Liver (tissue), 3 donors: ENCODE measurements at regions not wholly inside any gene's neighbourhood (a gene's known extent, or its start where the extent isn't known, plus 50 kb on each side); places are given as distances from the start of the nearest gene placed in this dataset.

Experiments
- ATF3 ChIP-seq: IDR thresholded peaks from 2 replicates; pipeline ENCODE4 v1.6.1; 2016; ENCODE audit warnings: antibody characterized with exemption
- CTCF ChIP-seq: fragments of 150-350 bp; IDR thresholded peaks from 2 replicates; pipeline ENCODE4 v1.5.1; 2017; ENCODE audit warnings: improper control_type of control experiment, low read depth, low read length; ENCODE audit not compliant: missing input control
- EGR1 ChIP-seq, 2 donors: IDR thresholded peaks; 2 replicates each; pipeline ENCODE4 v1.6.1; 2016 to 2018; ENCODE audit warnings: antibody characterized with exemption in 2 of 2, low read depth in 2 of 2
- HNF4A ChIP-seq, 2 donors: conservative IDR thresholded peaks; 2 replicates each; pipeline ENCODE4 v1.6.1; 2016; ENCODE audit warnings: antibody characterized with exemption in 2 of 2, mild to moderate bottlenecking in 2 of 2
- MAX ChIP-seq: IDR thresholded peaks from 2 replicates; pipeline ENCODE4 v1.6.1; 2016; ENCODE audit warnings: antibody characterized with exemption
- RAD21 ChIP-seq, 2 donors: IDR thresholded peaks; 2 replicates each; pipeline ENCODE4 v1.6.1; 2016; ENCODE audit warnings: antibody characterized with exemption in 2 of 2, mild to moderate bottlenecking in 2 of 2
- REST ChIP-seq: IDR thresholded peaks from 2 replicates; pipeline ENCODE4 v1.6.1; 2016; ENCODE audit warnings: antibody characterized with exemption, mild to moderate bottlenecking
- SP1 ChIP-seq: IDR thresholded peaks from 2 replicates; pipeline ENCODE4 v1.6.1; 2018; ENCODE audit warnings: antibody characterized with exemption, mild to moderate bottlenecking
- TAF1 ChIP-seq: conservative IDR thresholded peaks from 2 replicates; pipeline ENCODE4 v1.6.1; 2016; ENCODE audit warnings: antibody characterized with exemption, mild to moderate bottlenecking
- YY1 ChIP-seq: IDR thresholded peaks from 2 replicates; pipeline ENCODE4 v1.6.1; 2016; ENCODE audit warnings: antibody characterized with exemption, mild to moderate bottlenecking
- ZBTB33 ChIP-seq: IDR thresholded peaks from 2 replicates; pipeline ENCODE4 v1.6.1; 2016; ENCODE audit warnings: antibody characterized with exemption
- donor health status: healthy.
- donor health status: healthy.

- TF ChIP-seq CTCF: no peak
- no peak for TF ChIP-seq SP1
- TF ChIP-seq REST: no peak
- no peak for TF ChIP-seq ZBTB33
- TF ChIP-seq TAF1: no peak
- TF ChIP-seq MAX: no peak
- TF ChIP-seq HNF4A (conservative IDR thresholded peaks at IDR 0.05): no peak
- no peak for TF ChIP-seq RAD21 (IDR thresholded peaks at IDR 0.05)
- TF ChIP-seq YY1: no peak
- no peak for TF ChIP-seq ATF3
- no peak for TF ChIP-seq EGR1 (IDR thresholded peaks at IDR 0.05; ENCODE audit: low read depth in 2 of 2)
These were observed 324.1 kb downstream of the RBM26 start for GRCh38 chr13:79081942-79082341.
